IPS-18c (cell line): ENCODE measurements at regions not wholly inside any gene's neighbourhood (a gene's known extent, or its start where the extent isn't known, plus 50 kb on each side); places are given as distances from the start of the nearest gene placed in this dataset.

Experiments used
- H3K4me3 ChIP-seq: 2 replicates; pipeline ENCODE4 v1.7.0; 2013; ENCODE audit warnings: low read depth, mild to moderate bottlenecking, low read length, moderate library complexity; ENCODE audit not compliant: insufficient read depth
- H3K9me3 ChIP-seq: one replicate; pipeline ENCODE4 v1.6.1; 2013; ENCODE audit warnings: mild to moderate bottlenecking, low read length, moderate library complexity; ENCODE audit not compliant: control insufficient read depth, insufficient read depth

GRCh38 chr3:159631226-159631625, 357.4 kb upstream of the IL12A start:
- no peaks in the 10 kb centered on the region for H3K9me3 ChIP-seq
- no peak overlapping the region for H3K4me3 ChIP-seq

- no peaks in the 10 kb centered on the region for H3K9me3 ChIP-seq
These were observed 356.5 kb upstream of the IL12A start for GRCh38 chr3:159632128-159632527.

GRCh38 chr3:159632851-159633250, 355.8 kb upstream of the IL12A start:
- Histone ChIP-seq H3K9me3 (no peaks in the 10 kb centered on the region), H3K4me3 (no peak overlapping the region)

More at GRCh38 chr3:159632128-159632527, 356.5 kb upstream of the IL12A start:
- no peak overlapping the region for H3K4me3 ChIP-seq

- no peaks in the 10 kb centered on the region for H3K9me3 ChIP-seq
- no peak overlapping the region for H3K4me3 ChIP-seq
These were observed 354.2 kb upstream of the IL12A start for GRCh38 chr3:159634483-159634882.

GRCh38 chr3:159635047-159635641, 353.5 kb upstream of the IL12A start:
- no peak overlapping the region for H3K4me3 ChIP-seq
- H3K9me3 ChIP-seq = no peaks in the 10 kb centered on the region

- Histone ChIP-seq H3K9me3 (no peaks in the 10 kb centered on the region), H3K4me3 (no peak overlapping the region)
These were observed 350.6 kb upstream of the IL12A start for GRCh38 chr3:159637883-159638542.

GRCh38 chr3:159640225-159640624, 348.4 kb upstream of the IL12A start:
- Histone ChIP-seq H3K9me3 (no peaks in the 10 kb centered on the region), H3K4me3 (no peak overlapping the region)

- Histone ChIP-seq H3K9me3 (no peaks in the 10 kb centered on the region), H3K4me3 (no peak overlapping the region)
These were observed 345.2 kb upstream of the IL12A start for GRCh38 chr3:159643406-159643805.

GRCh38 chr3:159645874-159646273, 342.8 kb upstream of the IL12A start:
- H3K9me3 ChIP-seq = no peaks in the 10 kb centered on the region

GRCh38 chr3:159649951-159650350, 338.7 kb upstream of the IL12A start:
- no peak overlapping the region for H3K4me3 ChIP-seq

More at GRCh38 chr3:159645874-159646273, 342.8 kb upstream of the IL12A start:
- no peak overlapping the region for H3K4me3 ChIP-seq

GRCh38 chr3:159650726-159651125, 337.9 kb upstream of the IL12A start:
- no peaks in the 10 kb centered on the region for H3K9me3 ChIP-seq
- H3K4me3 ChIP-seq = no peak overlapping the region

More at GRCh38 chr3:159649951-159650350, 338.7 kb upstream of the IL12A start:
- H3K9me3 ChIP-seq = no peaks in the 10 kb centered on the region

- H3K9me3 ChIP-seq = no peaks in the 10 kb centered on the region
- H3K4me3 ChIP-seq = no peak overlapping the region
These were observed 336.2 kb upstream of the IL12A start for GRCh38 chr3:159652452-159652851.

- no peak overlapping the region for H3K4me3 ChIP-seq
- no peaks in the 10 kb centered on the region for H3K9me3 ChIP-seq
These were observed 334.2 kb upstream of the IL12A start for GRCh38 chr3:159654183-159655134.

- H3K4me3 ChIP-seq = no peak overlapping the region
- H3K9me3 ChIP-seq = no peaks in the 10 kb centered on the region
These were observed 333.4 kb upstream of the IL12A start for GRCh38 chr3:159655202-159655601.

- H3K4me3 ChIP-seq = no peak overlapping the region
- H3K9me3 ChIP-seq = peaks cover 2% of the 10 kb centered on the region
These were observed 331.5 kb upstream of the IL12A start for GRCh38 chr3:159657176-159657575.

- Histone ChIP-seq H3K9me3 (peaks cover 2% of the 10 kb centered on the region), H3K4me3 (no peak overlapping the region)
These were observed 331.0 kb upstream of the IL12A start for GRCh38 chr3:159657629-159658028.

GRCh38 chr3:159660326-159660725, 328.3 kb upstream of the IL12A start:
- H3K9me3 ChIP-seq = peaks cover 2% of the 10 kb centered on the region
- no peak overlapping the region for H3K4me3 ChIP-seq

- Histone ChIP-seq H3K4me3 (no peak overlapping the region), H3K9me3 (peaks cover 2% of the 10 kb centered on the region)
These were observed 327.7 kb upstream of the IL12A start for GRCh38 chr3:159660901-159661300.
